HG02763 (cell line): ENCODE measurements at regions not wholly inside any gene's neighbourhood (a gene's known extent, or its start where the extent isn't known, plus 50 kb on each side); places are given as distances from the start of the nearest gene placed in this dataset.
"Not testable (repeated sequence)": the region's sequence is repeated elsewhere in the genome, so short reads cannot be mapped to it uniquely, and the experiment has no call there.

Source experiments
- ATAC-seq: cut with Tn5 transposase; IDR thresholded peaks from one replicate; pipeline ENCODE4 v1.9.1; 2021; ENCODE audit warnings: mild to moderate bottlenecking, moderate library complexity; ENCODE audit not compliant: unreplicated experiment

DNA sequence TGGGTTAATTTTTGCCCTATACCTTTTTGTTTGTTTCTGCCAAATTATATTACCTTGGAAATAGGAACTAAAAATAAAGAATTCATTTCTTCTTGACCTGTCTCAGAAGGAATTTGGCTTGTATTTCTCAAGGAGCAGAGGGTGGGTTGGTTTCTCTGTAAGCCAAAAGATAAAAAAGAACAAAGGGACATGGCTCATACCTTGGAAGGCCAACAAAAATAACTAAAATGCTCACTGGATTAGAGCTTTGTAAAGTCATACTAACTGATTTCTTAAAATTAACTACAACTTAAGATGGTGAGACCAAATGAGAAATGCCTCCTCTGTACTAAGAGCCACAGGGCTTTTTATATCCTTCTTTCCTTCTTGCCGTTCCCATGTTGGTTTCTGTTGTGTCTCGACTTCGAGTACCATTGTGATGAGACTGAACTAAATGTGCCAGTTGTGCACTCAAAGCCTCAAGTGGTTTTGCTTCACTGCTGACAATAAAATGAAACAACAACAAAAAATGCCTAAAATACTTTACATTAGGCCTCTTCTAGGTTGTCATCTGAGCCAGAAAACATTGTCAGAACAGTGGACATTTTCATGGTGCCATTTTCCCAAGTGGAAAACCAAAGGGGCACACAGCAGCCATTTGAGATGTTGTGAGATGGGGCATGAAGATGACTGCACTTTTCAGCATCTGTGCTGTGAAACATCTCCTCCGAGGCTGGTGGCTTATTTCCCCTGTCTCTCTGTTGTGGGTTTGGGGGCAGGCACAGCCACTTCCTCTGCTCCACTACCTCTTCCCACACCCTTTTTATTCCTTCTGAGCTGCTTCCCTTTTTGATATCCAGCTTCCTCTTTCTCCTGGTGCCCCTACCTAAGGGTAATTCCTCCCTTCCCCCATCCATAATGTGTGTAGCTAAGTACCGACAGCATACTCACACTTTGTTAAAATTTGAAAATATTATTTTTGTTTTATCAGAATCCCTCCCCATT is 51.8 kb upstream of the AGR3 start:
- no peak for ATAC-seq

- ATAC-seq = no peak
Measured at GRCh38 chr7:16934722-16935340, 53.0 kb upstream of the AGR3 start.

DNA sequence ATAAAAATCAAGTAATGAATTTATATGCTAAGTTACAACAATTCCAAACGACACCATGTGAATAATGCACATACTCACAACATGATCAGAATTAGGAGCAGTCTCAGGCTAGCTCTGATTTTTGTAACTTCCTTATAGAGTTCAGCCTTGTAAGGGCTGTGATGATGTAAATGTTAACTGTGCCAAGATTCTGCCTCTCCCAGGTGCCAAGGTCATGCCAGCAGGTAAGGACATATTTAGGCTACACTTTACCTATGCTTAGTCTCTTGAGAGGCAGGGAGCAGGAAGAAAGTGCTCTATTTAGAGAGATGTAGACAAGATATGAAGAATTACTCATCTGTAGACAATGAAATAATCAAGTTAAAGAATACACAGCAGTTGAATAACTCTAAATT is 53.6 kb upstream of the AGR3 start:
- no peak for ATAC-seq

GRCh38 chr7:16936626-16937422 is 55.0 kb upstream of the AGR3 start:
- ATAC-seq = no peak

DNA sequence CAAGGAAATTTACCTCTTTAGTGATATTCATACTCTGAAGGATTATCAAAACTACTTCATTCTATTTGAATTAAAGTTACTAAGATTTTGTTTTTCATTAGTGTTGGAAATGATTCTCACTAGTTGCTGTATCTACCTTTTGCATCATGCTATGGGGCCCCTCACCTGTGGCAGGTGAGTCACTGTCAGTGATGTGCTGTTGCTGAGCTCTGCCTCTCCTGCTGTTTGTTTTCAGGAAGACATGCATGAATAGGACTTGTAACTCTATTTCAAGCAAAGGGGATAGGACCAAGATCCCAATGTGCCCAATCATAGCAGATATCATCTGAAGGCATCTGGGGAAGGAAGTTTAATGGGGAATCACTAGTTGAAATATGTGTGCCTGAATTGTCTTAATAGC is 57.4 kb upstream of the AGR3 start:
- no peak for ATAC-seq

GRCh38 chr7:16940776-16941175 is 59.0 kb upstream of the AGR3 start:
- no peak for ATAC-seq

DNA sequence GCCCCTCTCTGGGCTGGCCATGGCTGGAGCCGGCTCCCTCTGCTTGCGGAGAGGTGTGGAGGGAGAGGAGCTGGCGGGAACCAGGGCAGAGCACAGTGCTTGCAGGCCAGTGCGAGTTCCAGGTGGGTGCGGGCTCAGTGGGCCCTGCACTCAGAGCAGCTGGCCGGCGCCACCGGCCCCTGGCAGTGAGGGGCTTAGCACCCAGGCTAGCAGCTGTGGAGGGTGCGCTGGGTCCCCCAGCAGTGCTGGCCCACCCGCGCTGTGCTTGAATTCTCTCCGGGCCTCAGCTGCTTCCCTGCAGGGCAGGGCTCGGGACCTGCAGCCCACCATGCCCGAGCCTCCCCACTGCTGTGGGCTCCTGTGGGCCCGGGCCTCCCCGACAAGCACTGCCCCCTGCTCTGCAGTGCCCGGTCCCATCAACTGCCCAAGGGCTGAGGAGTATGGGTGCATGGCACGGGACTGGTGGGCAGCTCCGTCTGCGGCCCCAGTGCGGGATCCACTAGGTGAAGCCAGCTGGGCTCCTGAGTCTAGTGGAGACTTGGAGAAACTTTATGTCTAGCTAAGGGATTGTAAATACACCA is 61.2 kb upstream of the AGR3 start:
- ATAC-seq = no peak

- ATAC-seq = no peak
Measured at GRCh38 chr7:16944936-16945335, 63.2 kb upstream of the AGR3 start.

GRCh38 chr7:16945372-16945771 is 63.6 kb upstream of the AGR3 start:
- ATAC-seq = no peak

DNA sequence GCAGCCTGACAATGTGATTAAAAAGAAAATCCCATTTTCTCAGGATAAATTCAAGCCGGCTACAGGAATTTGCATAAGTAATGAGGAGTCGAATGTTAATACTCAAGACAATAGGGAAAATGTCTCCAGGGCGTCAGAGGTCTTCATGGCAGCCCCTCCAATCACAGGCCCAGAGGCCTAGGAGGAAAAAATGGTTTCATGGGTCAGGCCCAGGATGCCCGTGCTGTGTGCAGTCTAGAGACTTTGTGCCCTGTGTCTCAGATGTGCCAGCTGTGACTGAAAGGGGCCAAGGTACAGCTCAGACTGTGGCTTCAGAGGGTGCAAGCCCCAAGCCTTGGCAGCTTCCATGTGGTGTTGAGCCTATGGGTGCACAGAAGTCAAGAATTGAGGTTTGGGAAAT is 66.3 kb upstream of the AGR3 start:
- ATAC-seq = not testable (repeated sequence)

- ATAC-seq = no peak
Measured at GRCh38 chr7:16951483-16952080, 69.8 kb upstream of the AGR3 start.

DNA sequence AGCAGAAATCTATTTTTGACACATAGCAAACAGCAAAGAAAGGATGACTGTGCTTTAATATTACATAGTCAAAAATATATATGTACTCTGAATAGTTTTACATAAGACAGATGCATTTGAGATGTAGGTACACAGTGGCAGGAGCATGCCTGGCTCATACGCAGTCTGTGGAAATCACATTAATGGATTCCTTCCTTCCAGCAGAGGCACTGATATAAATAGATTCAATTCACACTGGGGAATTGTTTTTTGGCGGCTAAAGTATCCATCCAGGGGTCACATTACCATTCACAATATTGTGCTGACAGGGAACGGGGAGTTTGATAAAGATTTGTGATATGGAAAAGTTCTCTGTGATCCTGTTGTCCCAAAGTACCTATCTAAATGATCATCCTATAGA is 72.5 kb upstream of the AGR3 start:
- no peak for ATAC-seq

DNA sequence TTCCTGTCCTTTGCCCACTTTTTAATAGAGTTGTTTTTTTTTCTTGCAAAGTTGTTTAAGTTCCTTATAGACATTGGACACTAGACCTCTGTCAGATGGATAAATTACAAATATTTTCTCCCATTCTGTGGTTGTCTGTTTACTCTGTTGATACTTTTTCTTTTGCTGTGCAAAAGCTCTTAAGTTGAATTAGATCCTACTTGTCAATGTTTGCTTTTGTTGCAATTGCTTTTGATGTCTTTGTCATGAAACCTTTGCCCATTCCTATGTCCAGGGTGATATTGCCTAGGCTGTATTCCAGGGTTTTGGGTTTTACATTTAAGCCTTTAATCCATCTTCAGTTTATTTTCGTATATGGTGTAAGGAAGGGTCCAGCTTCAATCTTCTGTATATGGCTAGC is 76.9 kb upstream of the AGR3 start:
- ATAC-seq = no peak

DNA sequence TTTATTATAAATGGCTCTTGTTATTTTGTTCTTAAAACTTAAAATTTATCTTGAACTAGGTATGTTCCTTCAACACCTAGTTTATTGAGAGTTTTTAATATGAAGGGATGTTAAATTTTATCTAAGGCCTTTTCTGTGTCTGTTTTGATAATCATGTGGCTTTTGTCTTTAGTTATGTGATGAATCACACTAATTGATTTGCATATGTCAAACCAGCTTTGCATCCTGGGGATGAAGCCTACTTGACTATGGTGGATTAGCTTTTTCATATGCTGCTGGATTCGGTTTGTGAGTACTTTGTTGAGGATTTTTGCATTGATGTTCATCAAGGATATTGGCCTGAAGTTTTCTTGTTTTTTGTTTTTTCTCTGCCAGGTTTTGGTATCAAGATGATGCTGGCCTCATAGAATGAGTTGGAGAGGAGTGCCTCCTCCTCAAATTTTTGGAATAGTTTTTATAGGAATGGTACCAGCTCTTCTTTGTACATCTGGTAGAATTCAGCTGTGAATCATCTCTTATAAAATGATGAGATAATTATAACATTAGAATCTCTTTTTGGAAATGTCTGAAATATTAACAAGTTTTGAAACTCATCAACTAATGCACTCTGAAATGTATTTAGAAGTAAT is 78.7 kb upstream of the AGR3 start:
- ATAC-seq = no peak

DNA sequence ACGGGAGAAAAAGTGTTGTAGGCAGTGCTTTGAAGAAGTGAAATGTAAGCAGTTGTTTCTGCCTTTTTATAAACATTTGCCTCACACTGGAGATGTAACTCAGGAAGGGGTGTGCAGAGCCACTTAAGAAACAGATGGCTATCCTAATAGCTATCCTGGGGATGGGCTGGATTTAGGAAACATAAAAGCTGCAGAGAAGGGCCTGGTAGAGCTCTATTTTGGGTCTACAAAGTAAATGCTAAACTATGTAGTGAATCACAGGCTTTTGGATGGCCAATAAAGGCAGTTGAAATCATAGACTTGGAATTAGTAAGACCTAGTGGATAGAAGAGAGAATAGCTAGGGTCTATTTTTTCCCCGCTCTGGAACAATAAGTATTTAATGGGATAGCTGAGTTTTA is 79.9 kb upstream of the AGR3 start:
- ATAC-seq = no peak

- no peak for ATAC-seq
Measured at GRCh38 chr7:16963044-16963443, 81.3 kb upstream of the AGR3 start.

- ATAC-seq = not testable (repeated sequence)
Measured at GRCh38 chr7:16965697-16966096, 83.9 kb upstream of the AGR3 start.

- no peak for ATAC-seq
Measured at GRCh38 chr7:16967300-16967811, 85.6 kb upstream of the AGR3 start.

DNA sequence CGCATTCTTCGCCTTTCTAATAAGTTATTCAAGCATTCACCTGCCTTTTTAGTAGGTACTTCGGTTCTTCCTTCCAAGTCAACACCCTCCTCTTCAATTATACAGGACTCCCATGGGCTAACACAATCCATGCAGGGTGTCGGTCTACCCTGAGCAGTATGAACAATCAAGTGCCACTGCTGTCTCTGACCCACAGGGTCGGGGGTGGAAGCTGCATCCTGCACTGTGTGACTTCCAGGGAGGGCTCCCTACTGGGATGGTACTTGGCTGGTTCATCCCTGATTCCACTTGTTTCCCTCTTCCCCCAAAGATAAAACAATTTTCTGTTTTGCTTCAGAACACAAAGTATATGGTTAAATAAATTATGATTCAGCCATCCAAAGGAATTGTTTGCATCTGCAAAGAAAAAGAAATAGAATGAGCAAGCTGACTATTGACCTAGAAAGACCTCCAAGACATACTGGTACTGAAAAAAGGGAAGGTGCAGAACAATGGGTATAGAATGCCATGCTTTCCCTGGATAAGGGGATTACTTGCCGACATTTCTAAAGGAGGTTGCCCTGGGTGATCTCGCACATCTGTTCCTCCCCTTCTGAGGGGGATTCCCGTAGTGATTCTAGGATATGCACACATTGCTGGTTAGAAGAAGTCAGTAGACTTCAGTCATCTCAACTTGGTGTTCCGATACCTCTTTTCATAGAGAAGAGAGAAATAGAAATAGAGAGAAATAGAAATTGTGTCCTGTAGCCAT is 89.1 kb upstream of the AGR3 start:
- ATAC-seq = no peak
